HG03442 (cell line): ENCODE measurements at regions not wholly inside any gene's neighbourhood (a gene's known extent, or its start where the extent isn't known, plus 50 kb on each side); places are given as distances from the start of the nearest gene placed in this dataset.
"Not testable (repeated sequence)": the region's sequence is repeated elsewhere in the genome, so short reads cannot be mapped to it uniquely, and the experiment has no call there.

Source experiments
- ATAC-seq: cut with Tn5 transposase; IDR thresholded peaks from one replicate; pipeline ENCODE4 v1.9.1; 2021; ENCODE audit warnings: mild to moderate bottlenecking, moderate library complexity; ENCODE audit not compliant: unreplicated experiment

- no peak for ATAC-seq
These were observed 185.7 kb upstream of the TBL1XR1 start for GRCh38 chr3:177382944-177383343.

GRCh38 chr3:177385186-177385585 is 187.9 kb upstream of the TBL1XR1 start:
- ATAC-seq = no peak

GRCh38 chr3:177385831-177386301 is 188.6 kb upstream of the TBL1XR1 start:
- ATAC-seq = no peak

GRCh38 chr3:177388209-177388608 is 190.9 kb upstream of the TBL1XR1 start:
- ATAC-seq = no peak

DNA sequence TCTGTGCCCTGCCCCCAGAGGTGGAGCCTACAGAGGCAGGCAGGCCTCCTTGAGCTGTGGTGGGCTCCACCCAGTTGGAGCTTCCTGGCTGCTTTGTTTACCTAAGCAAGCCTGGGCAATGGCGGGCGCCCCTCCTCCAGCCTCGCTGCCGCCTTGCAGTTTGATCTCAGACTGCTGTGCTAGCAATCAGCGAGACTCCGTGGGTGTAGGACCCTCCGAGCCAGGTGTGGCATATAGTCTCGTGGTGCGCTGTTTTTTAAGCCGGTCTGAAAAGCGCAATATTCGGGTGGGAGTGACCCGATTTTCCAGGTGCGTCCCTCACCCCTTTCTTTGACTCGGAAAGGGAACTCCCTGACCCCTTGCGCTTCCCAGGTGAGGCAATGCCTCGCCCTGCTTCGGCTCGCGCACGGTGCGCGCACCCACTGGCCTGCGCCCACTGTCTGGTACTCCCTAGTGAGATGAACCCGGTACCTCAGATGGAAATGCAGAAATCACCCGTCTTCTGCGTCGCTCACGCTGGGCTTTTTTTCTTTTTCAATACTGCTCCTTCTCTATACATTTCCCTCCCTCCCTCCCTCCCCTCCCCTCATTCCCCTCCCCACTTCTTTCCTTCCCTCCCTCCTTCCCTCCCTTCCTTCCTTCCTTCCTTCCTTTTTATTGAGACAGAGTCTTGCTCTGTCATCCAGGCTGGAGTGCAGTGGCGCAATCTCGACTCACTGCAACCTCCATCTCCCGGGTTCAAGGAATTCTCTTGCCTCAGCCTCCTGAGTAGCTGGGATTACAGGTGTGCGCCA is 197.1 kb upstream of the TBL1XR1 start:
- not testable (repeated sequence) for ATAC-seq

DNA sequence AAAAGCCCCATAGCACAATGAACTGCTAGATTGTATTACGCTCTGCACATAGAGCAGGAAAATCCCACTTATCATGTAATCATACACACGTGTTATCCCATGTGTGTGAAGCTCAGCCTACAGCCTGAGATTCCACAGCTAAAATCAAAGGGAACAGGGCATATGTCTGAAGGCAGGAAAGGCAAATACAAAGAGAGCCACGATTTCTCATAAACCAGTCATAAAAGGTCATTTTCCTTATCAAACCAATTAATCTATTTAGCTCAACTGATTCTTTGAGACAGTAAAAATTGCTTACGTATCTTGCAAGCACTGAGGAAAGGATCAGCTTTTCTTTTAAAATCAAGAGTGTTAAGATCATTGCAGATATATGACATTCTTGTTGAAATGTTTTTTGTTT is 199.5 kb upstream of the TBL1XR1 start:
- no peak for ATAC-seq

- no peak for ATAC-seq
These were observed 204.1 kb upstream of the TBL1XR1 start for GRCh38 chr3:177401375-177401774.

GRCh38 chr3:177402533-177402932 is 205.3 kb upstream of the TBL1XR1 start:
- ATAC-seq = no peak

DNA sequence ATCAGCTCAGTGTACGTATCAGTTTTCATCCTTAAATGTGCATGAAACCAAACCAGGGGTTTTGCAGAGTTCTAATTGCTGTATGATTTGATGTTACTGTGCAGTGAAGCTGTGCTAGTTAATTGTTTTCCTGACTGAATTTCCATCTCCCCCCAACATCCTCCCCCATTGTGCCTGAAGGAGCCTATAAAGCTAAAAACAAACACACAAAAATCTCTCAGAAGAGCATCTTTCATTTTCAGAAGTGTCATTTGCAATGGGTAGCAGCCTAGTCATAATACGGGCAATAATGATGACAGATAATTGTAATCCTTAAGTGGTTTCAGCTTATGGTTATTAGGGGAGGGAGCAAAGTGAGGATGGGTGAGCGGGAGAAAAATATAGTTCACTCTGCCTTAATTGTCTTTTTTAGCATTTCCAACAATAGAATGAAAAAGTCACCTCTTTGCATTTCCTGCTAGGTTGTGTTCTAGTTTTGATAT is 207.9 kb upstream of the TBL1XR1 start:
- ATAC-seq = no peak

DNA sequence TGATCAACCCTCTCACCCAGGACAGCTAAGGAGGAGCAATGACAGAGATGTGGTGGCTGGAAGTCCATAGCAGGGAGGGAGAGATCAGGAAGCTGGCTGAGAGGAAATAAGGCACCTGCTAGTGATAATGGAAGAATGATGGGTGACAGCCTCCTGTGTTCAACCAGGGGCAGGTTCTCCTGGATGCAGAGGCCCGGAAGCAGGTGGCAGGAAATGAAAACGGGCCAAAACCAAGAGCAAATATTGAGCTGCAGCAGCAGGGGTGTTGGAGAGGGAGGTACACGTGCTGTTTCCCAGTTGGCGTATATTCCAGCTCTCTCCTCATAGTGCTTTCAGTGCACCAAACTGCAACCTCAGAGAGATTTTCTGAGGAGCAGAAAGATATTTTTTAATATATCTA is 213.4 kb upstream of the TBL1XR1 start:
- ATAC-seq = no peak

- ATAC-seq = no peak
These were observed 213.9 kb upstream of the TBL1XR1 start for GRCh38 chr3:177411201-177411600.

DNA sequence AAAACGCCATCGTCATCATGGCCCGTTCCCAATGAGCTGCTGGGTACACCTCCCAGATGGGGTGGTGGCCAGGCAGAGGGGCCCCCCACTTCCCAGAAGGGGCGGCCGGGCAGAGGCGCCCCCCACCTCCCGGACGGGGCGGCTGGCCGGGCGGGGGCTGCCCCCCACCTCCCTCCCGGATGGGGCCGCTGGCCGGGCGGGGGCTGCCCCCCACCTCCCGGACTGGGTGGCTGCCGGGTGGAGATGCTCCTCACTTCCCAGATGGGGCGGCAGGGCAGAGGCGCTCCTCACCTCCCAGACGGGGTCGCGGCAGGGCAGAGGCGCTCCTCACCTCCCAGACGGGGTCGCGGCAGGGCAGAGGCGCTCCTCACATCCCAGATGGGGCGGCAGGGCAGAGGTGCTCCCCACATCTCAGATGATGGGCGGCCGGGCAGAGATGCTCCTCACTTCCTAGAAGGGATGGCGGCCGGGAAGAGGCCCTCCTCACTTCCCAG is 215.4 kb upstream of the TBL1XR1 start:
- ATAC-seq = not testable (repeated sequence)

DNA sequence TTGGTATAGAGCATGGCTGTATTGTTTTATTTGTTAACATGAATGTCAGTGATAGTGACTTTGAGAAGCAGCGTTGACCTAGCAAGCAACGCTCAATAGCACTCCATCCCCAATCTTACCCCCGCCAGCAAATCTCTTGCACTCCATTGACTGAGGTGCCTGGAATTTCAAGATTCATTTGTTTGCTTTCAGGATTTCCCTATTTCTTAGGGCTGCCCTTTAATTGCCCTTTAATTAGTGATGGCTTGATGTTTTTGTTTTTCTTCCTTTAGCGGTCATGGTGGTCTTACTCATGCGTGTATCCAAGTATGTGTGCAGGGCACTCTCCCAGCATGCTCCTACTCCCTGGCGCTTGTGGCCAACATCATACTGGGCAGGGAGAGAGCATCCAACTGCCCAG is 216.8 kb upstream of the TBL1XR1 start:
- ATAC-seq = no peak

DNA sequence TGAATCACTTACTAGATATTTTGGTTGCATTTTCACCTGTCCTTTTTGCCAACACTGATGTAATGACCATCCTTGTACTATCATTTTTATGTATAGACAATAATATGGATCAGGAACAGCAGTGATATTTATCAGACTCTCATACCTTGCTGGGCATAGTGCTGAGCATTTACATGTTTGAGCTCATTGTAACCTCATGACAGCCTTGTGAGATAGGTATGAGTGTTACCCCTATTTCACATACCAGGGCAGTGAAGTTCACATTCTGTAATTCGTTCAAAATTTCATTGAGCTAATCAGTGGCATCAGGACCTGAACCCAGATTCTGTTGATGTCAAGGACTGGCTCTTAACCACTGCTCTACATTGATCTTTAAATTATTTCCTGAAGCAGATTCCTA is 221.5 kb upstream of the TBL1XR1 start:
- no peak for ATAC-seq

GRCh38 chr3:177419904-177420601 is 222.8 kb upstream of the TBL1XR1 start:
- ATAC-seq = peak; percentile 72

- ATAC-seq = no peak
These were observed 223.6 kb upstream of the TBL1XR1 start for GRCh38 chr3:177420651-177421480.

- no peak for ATAC-seq
These were observed 224.2 kb upstream of the TBL1XR1 start for GRCh38 chr3:177421481-177421785.

DNA sequence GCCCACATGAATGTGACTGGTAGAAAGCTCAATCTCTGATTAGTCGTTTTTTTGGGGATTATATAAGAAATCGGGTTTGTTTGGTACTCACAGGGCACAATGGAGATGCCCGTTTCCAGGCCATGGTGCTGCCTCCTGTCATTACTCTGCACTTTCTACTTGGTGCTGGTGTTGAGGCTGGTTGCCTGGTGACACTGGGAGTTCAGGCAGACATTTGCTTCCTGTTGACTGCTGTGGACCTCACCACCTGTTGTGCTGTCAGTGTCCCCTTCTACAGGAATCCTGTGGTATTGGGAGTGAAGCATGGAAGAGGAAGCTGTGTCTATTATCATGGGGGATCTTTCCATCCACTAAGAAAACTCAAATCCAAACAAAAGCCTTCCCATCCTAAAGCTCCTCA is 227.2 kb upstream of the TBL1XR1 start:
- no peak for ATAC-seq

GRCh38 chr3:177425042-177425441 is 227.8 kb upstream of the TBL1XR1 start:
- ATAC-seq = no peak

DNA sequence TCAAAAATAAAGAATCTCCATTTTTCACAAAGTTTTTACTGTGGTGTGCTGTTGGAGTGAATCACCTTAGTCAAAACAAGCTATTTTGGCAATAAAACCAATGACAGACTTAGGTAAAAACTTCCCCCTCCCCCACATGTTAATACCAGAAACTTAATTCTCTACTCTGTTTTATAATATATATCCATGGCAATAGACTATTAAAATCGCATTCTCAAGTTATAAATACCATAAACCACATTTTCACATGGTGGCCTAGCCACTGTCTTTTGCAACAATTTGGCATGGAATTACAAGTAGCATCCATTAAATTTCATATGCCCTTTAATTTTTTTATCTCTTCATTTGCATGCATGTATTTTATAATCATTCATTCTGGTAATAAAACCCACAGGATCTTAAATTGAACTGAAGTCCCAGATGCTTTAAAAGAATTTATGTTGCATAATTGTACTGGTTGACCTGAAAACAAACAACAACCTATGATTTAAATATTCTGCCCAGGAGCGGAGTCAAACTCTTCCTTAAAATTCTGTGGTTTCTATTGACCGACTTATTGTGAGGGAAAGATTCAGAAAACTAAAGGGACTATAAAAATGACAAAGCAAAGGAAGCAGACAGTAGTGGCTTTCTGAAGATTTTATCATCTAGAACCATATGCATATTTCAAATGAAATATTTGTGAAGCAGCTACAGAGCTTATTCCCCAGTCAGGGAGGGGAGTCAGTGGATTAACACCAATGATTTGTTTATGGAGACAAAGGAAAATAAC is 229.0 kb upstream of the TBL1XR1 start:
- no peak for ATAC-seq
